ENCODE measurements at regions not wholly inside any gene's neighbourhood (a gene's known extent, or its start where the extent isn't known, plus 50 kb on each side); places are given as distances from the start of the nearest gene placed in this dataset.

DNA sequence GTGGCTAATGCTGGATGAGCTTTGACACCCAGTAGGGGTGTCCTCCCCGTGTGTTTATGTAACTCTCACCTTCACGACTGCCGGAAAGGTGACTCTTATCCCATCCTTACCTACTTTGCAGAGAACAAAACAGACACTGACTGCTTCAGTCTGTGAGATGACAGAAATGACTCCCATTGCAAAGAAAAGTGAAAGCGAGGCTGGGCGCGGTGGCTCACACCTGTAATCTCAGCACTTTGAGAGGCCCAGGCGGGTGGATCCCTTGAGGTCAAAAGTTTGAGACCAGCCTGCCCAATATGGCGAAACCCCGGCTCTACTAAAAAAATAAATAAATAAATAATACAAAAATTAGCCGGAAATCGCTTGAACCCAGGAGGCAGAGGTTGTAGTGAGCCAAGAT is 106.4 kb upstream of the ANO1 start:
- TF ChIP-seq CTCF (IDR thresholded peaks at IDR 0.05; ENCODE audit: low read length) (no peak), EZH2 (IDR thresholded peaks at IDR 0.05; ENCODE audit: borderline replicate concordance, low read length) (no peak)

All from OCI-LY1 (cell line).